ENCODE measurements at regions not wholly inside any gene's neighbourhood (a gene's known extent, or its start where the extent isn't known, plus 50 kb on each side); places are given as distances from the start of the nearest gene placed in this dataset.

- no peak for ATAC-seq (replicated peaks)
- DNase-seq, result no peak
- Mint-ChIP-seq H3K4me3 (no peak overlapping the region), H3K4me1 (no peaks in the 10 kb centered on the region), H3K36me3 (no peaks in the 10 kb centered on the region), H3K9me3 (peaks cover 0 to 4% of the 10 kb centered on the region in 2 donors), H3K27ac (no peak overlapping the region), H3K27me3 (no peaks in the 10 kb centered on the region)
These were observed 799.3 kb upstream of the MAP3K7 start for GRCh38 chr6:91386204-91386603.

- Mint-ChIP-seq H3K27ac (no peak overlapping the region), H3K4me1 (no peaks in the 10 kb centered on the region), H3K9me3 (peaks cover 0 to 4% of the 10 kb centered on the region in 2 donors), H3K4me3 (no peak overlapping the region), H3K27me3 (no peaks in the 10 kb centered on the region), H3K36me3 (no peaks in the 10 kb centered on the region)
- no peak for ATAC-seq (replicated peaks)
- DNase-seq, result no peak
These were observed 796.3 kb upstream of the MAP3K7 start for GRCh38 chr6:91383207-91383606.

GRCh38 chr6:91376686-91377085, 789.8 kb upstream of the MAP3K7 start:
- H3K36me3 Mint-ChIP-seq, result no peaks in the 10 kb centered on the region
- no peak overlapping the region for H3K27ac Mint-ChIP-seq
- no peaks in the 10 kb centered on the region for H3K27me3 Mint-ChIP-seq
- ATAC-seq (replicated peaks), result no peak
- H3K4me1 Mint-ChIP-seq, result no peaks in the 10 kb centered on the region
- H3K4me3 Mint-ChIP-seq, result no peak overlapping the region
- H3K9me3 Mint-ChIP-seq, result no peaks in the 10 kb centered on the region
- DNase-seq, result no peak

- DNase-seq (no peak), ATAC-seq (replicated peaks) (no peak)
- no peak overlapping the region for H3K27ac Mint-ChIP-seq
- H3K27me3 Mint-ChIP-seq, result no peaks in the 10 kb centered on the region
- H3K36me3 Mint-ChIP-seq, result no peaks in the 10 kb centered on the region
- H3K4me1 Mint-ChIP-seq, result no peaks in the 10 kb centered on the region
- H3K9me3 Mint-ChIP-seq, result peaks cover 4 to 11% of the 10 kb centered on the region in 2 donors
- H3K4me3 Mint-ChIP-seq, result no peak overlapping the region
These were observed 779.9 kb upstream of the MAP3K7 start for GRCh38 chr6:91366781-91367180.

GRCh38 chr6:91358986-91359385, 772.1 kb upstream of the MAP3K7 start:
- no peaks in the 10 kb centered on the region for H3K36me3 Mint-ChIP-seq
- H3K9me3 Mint-ChIP-seq, result peaks cover 0 to 2% of the 10 kb centered on the region in 2 donors
- no peaks in the 10 kb centered on the region for H3K4me1 Mint-ChIP-seq
- no peak for ATAC-seq (replicated peaks)
- no peak overlapping the region for H3K27ac Mint-ChIP-seq
- no peak overlapping the region for H3K4me3 Mint-ChIP-seq
- H3K27me3 Mint-ChIP-seq, result no peaks in the 10 kb centered on the region
- no peak for DNase-seq

- H3K4me3 Mint-ChIP-seq, result no peak overlapping the region
- ATAC-seq (replicated peaks), result no peak
- no peaks in the 10 kb centered on the region for H3K27me3 Mint-ChIP-seq
- H3K36me3 Mint-ChIP-seq, result no peaks in the 10 kb centered on the region
- DNase-seq, result no peak
- H3K27ac Mint-ChIP-seq, result no peak overlapping the region
- no peaks in the 10 kb centered on the region for H3K9me3 Mint-ChIP-seq
- no peaks in the 10 kb centered on the region for H3K4me1 Mint-ChIP-seq
These were observed 766.0 kb upstream of the MAP3K7 start for GRCh38 chr6:91352878-91353277.

GRCh38 chr6:91352321-91352720, 765.4 kb upstream of the MAP3K7 start:
- Mint-ChIP-seq H3K36me3 (no peaks in the 10 kb centered on the region), H3K27me3 (no peaks in the 10 kb centered on the region), H3K27ac (no peak overlapping the region), H3K4me3 (no peak overlapping the region), H3K9me3 (no peaks in the 10 kb centered on the region), H3K4me1 (no peaks in the 10 kb centered on the region)
- ATAC-seq (replicated peaks) (no peak), DNase-seq (no peak)

GRCh38 chr6:91350146-91350908, 763.5 kb upstream of the MAP3K7 start:
- no peak for ATAC-seq (replicated peaks)
- no peak overlapping the region for H3K27ac Mint-ChIP-seq
- H3K4me3 Mint-ChIP-seq, result no peak overlapping the region
- no peaks in the 10 kb centered on the region for H3K9me3 Mint-ChIP-seq
- DNase-seq, result no peak
- no peaks in the 10 kb centered on the region for H3K36me3 Mint-ChIP-seq
- H3K27me3 Mint-ChIP-seq, result no peaks in the 10 kb centered on the region
- H3K4me1 Mint-ChIP-seq, result no peaks in the 10 kb centered on the region

GRCh38 chr6:91341473-91341872, 754.6 kb upstream of the MAP3K7 start:
- no peaks in the 10 kb centered on the region for H3K4me1 Mint-ChIP-seq
- DNase-seq (no peak), ATAC-seq (replicated peaks) (no peak)
- peaks cover 0 to 3% of the 10 kb centered on the region in 2 donors for H3K9me3 Mint-ChIP-seq
- H3K27ac Mint-ChIP-seq, result no peak overlapping the region
- no peaks in the 10 kb centered on the region for H3K36me3 Mint-ChIP-seq
- peaks cover 0 to 6% of the 10 kb centered on the region in 2 donors for H3K27me3 Mint-ChIP-seq
- no peak overlapping the region for H3K4me3 Mint-ChIP-seq

GRCh38 chr6:91340896-91341395, 754.1 kb upstream of the MAP3K7 start:
- peaks cover 0 to 6% of the 10 kb centered on the region in 2 donors for H3K27me3 Mint-ChIP-seq
- no peak overlapping the region for H3K27ac Mint-ChIP-seq
- H3K36me3 Mint-ChIP-seq, result no peaks in the 10 kb centered on the region
- peaks cover 0 to 3% of the 10 kb centered on the region in 2 donors for H3K9me3 Mint-ChIP-seq
- no peak for ATAC-seq (replicated peaks)
- H3K4me1 Mint-ChIP-seq, result no peaks in the 10 kb centered on the region
- no peak for DNase-seq
- no peak overlapping the region for H3K4me3 Mint-ChIP-seq

- Mint-ChIP-seq H3K4me1 (no peaks in the 10 kb centered on the region), H3K27ac (no peak overlapping the region), H3K9me3 (peaks cover 3 to 11% of the 10 kb centered on the region in 2 donors), H3K27me3 (peaks cover 0 to 6% of the 10 kb centered on the region in 2 donors), H3K36me3 (peaks cover 0 to 2% of the 10 kb centered on the region in 2 donors), H3K4me3 (no peak overlapping the region)
- ATAC-seq (replicated peaks) (no peak), DNase-seq (no peak)
These were observed 751.1 kb upstream of the MAP3K7 start for GRCh38 chr6:91337967-91338366.

GRCh38 chr6:91330896-91331295, 744.0 kb upstream of the MAP3K7 start:
- H3K27ac Mint-ChIP-seq, result no peak overlapping the region
- ATAC-seq (replicated peaks) (no peak), DNase-seq (no peak)
- H3K9me3 Mint-ChIP-seq, result peaks cover 3 to 8% of the 10 kb centered on the region in 2 donors
- H3K4me1 Mint-ChIP-seq, result no peaks in the 10 kb centered on the region
- H3K36me3 Mint-ChIP-seq, result peaks cover 0 to 2% of the 10 kb centered on the region in 2 donors
- H3K27me3 Mint-ChIP-seq, result no peaks in the 10 kb centered on the region
- H3K4me3 Mint-ChIP-seq, result no peak overlapping the region

- Mint-ChIP-seq H3K9me3 (no peaks in the 10 kb centered on the region), H3K36me3 (no peaks in the 10 kb centered on the region), H3K4me3 (no peak overlapping the region), H3K4me1 (no peaks in the 10 kb centered on the region), H3K27me3 (no peaks in the 10 kb centered on the region), H3K27ac (no peak overlapping the region)
- ATAC-seq (replicated peaks) (no peak), DNase-seq (no peak)
These were observed 741.4 kb upstream of the MAP3K7 start for GRCh38 chr6:91328241-91328640.

- Mint-ChIP-seq H3K4me3 (no peak overlapping the region), H3K36me3 (no peaks in the 10 kb centered on the region), H3K27me3 (no peaks in the 10 kb centered on the region), H3K4me1 (no peaks in the 10 kb centered on the region), H3K9me3 (no peaks in the 10 kb centered on the region), H3K27ac (no peak overlapping the region)
- DNase-seq, result no peak
- no peak for ATAC-seq (replicated peaks)
These were observed 737.8 kb upstream of the MAP3K7 start for GRCh38 chr6:91324711-91325110.

- Mint-ChIP-seq H3K27me3 (no peaks in the 10 kb centered on the region), H3K4me1 (no peaks in the 10 kb centered on the region), H3K36me3 (no peaks in the 10 kb centered on the region), H3K9me3 (peaks cover 0 to 1% of the 10 kb centered on the region in 2 donors), H3K4me3 (no peak overlapping the region), H3K27ac (no peak overlapping the region)
- ATAC-seq (replicated peaks) (no peak), DNase-seq (no peak)
These were observed 731.1 kb upstream of the MAP3K7 start for GRCh38 chr6:91317984-91318383.
